WTC11 (cell line): ENCODE measurements at regions not wholly inside any gene's neighbourhood (a gene's known extent, or its start where the extent isn't known, plus 50 kb on each side); places are given as distances from the start of the nearest gene placed in this dataset.

Experiments used
- ATAC-seq: fragments of 200-7000 bp; cut with Tn5 transposase; 2 replicates; pipeline ENCODE4 v1.10.0; 2021; ENCODE audit warnings: mild to moderate bottlenecking, moderate library complexity
- CTCF ChIA-PET: fragments of 300-600 bp; sonication (Branson Sonifier 250); formaldehyde crosslinking; loops from one replicate; lab custom pipeline; 2021; ENCODE audit warnings: antibody characterized with exemption; lab: Charles Lee
- POLR2A ChIA-PET: fragments of 350-600 bp; sonication (Branson Sonifier 250); formaldehyde crosslinking; loops from one replicate; lab custom pipeline; 2021; ENCODE audit warnings: antibody characterized with exemption; lab: Charles Lee
- DNase-seq: peaks from one replicate; pipeline ENCODE4 v3.0.0; 2021; ENCODE audit warnings: low spot score
- H3K27ac Mint-ChIP-seq: 2 replicates; pipeline ENCODE4 v1.8.0; 2021; ENCODE audit warnings: mixed read lengths
- H3K27me3 Mint-ChIP-seq: 2 replicates; pipeline ENCODE4 v1.8.0; 2021; ENCODE audit warnings: low read depth, mild to moderate bottlenecking, moderate library complexity, mixed read lengths
- H3K36me3 Mint-ChIP-seq: 2 replicates; pipeline ENCODE4 v1.8.0; 2021; ENCODE audit warnings: mixed read lengths
- H3K4me1 Mint-ChIP-seq: 2 replicates; pipeline ENCODE4 v1.8.0; 2022; ENCODE audit warnings: mixed read lengths
- H3K4me3 Mint-ChIP-seq: 2 replicates; pipeline ENCODE4 v1.8.0; 2021; ENCODE audit warnings: mild to moderate bottlenecking, moderate library complexity, mixed read lengths
- H3K9me3 Mint-ChIP-seq: 2 replicates; pipeline ENCODE4 v1.8.0; 2021; ENCODE audit warnings: mixed read lengths
- EMX1 ChIP-seq: fragments of 250-450 bp; sonication (Bioruptor Pico); IDR thresholded peaks from 2 replicates; pipeline ENCODE4 v1.8.0; 2021; ENCODE audit warnings: mild to moderate bottlenecking
- JUN ChIP-seq: sonication (generic); formaldehyde crosslinking; IDR thresholded peaks from 2 replicates; pipeline ENCODE4 v1.8.0; 2023; ENCODE audit warnings: mild to moderate bottlenecking, missing genetic modification reagents
- KAT7 ChIP-seq: sonication (generic); formaldehyde crosslinking; IDR thresholded peaks from 2 replicates; pipeline ENCODE4 v1.8.1; 2023; ENCODE audit warnings: missing genetic modification reagents, mild to moderate bottlenecking, borderline replicate concordance
- MXD4 ChIP-seq: fragments of 250-450 bp; sonication (Bioruptor Pico); IDR thresholded peaks from 2 replicates; pipeline ENCODE4 v1.8.0; 2021; ENCODE audit warnings: mild to moderate bottlenecking, moderate library complexity, borderline replicate concordance
- MYBL2 ChIP-seq: sonication (generic); formaldehyde crosslinking; IDR thresholded peaks from 2 replicates; pipeline ENCODE4 v1.8.1; 2023; ENCODE audit warnings: mild to moderate bottlenecking, moderate library complexity, missing genetic modification reagents
- NFE2L1 ChIP-seq: sonication (generic); formaldehyde crosslinking; IDR thresholded peaks from 2 replicates; pipeline ENCODE4 v1.8.1; 2023; ENCODE audit warnings: missing genetic modification reagents
- NFYB ChIP-seq: sonication (generic); formaldehyde crosslinking; conservative IDR thresholded peaks from 2 replicates; pipeline ENCODE4 v1.8.0; 2022; ENCODE audit warnings: low read depth, missing genetic modification reagents
- SOX15 ChIP-seq: fragments of 250-450 bp; sonication (Bioruptor Pico); IDR thresholded peaks from 2 replicates; pipeline ENCODE4 v1.9.0; 2021; ENCODE audit warnings: mild to moderate bottlenecking
- TCF7 ChIP-seq: sonication (generic); formaldehyde crosslinking; IDR thresholded peaks from 2 replicates; pipeline ENCODE4 v1.8.0; 2022; ENCODE audit warnings: mild to moderate bottlenecking, low read depth, missing genetic modification reagents, moderate library complexity
- ZBTB21 ChIP-seq: sonication (generic); formaldehyde crosslinking; IDR thresholded peaks from 2 replicates; pipeline ENCODE4 v1.8.1; 2023; ENCODE audit warnings: mild to moderate bottlenecking, missing genetic modification reagents, borderline replicate concordance
- ZNF219 ChIP-seq: sonication (generic); formaldehyde crosslinking; IDR thresholded peaks from 2 replicates; pipeline ENCODE4 v1.8.0; 2023; ENCODE audit warnings: missing genetic modification reagents, mild to moderate bottlenecking, borderline replicate concordance
- ZNF232 ChIP-seq: sonication (generic); formaldehyde crosslinking; IDR thresholded peaks from 2 replicates; pipeline ENCODE4 v1.8.0; 2022; ENCODE audit warnings: mild to moderate bottlenecking, missing genetic modification reagents
- TF ChIP-seq, protein P1 (sequence below): sonication (generic); formaldehyde crosslinking; IDR thresholded peaks from 2 replicates; pipeline ENCODE4 v1.8.0; 2022; ENCODE audit warnings: mild to moderate bottlenecking, missing genetic modification reagents
- TF ChIP-seq, protein P2 (sequence below): fragments of 250-450 bp; sonication (Bioruptor Pico); IDR thresholded peaks from 2 replicates; pipeline ENCODE4 v1.9.0; 2021; ENCODE audit warnings: mild to moderate bottlenecking
- TF ChIP-seq, protein P3 (sequence below): fragments of 250-450 bp; sonication (Bioruptor Pico); IDR thresholded peaks from 2 replicates; pipeline ENCODE4 v1.9.0; 2021; ENCODE audit warnings: mild to moderate bottlenecking, borderline replicate concordance
- TF ChIP-seq, protein P4 (sequence below): sonication (generic); formaldehyde crosslinking; IDR thresholded peaks from 2 replicates; pipeline ENCODE4 v1.8.0; 2022; ENCODE audit warnings: missing genetic modification reagents
- TF ChIP-seq, protein P5 (sequence below): sonication (generic); formaldehyde crosslinking; IDR thresholded peaks from 2 replicates; pipeline ENCODE4 v1.8.1; 2023; ENCODE audit warnings: mild to moderate bottlenecking, missing genetic modification reagents, borderline replicate concordance
- TF ChIP-seq, protein P6 (sequence below): sonication (generic); formaldehyde crosslinking; IDR thresholded peaks from 2 replicates; pipeline ENCODE4 v1.8.0; 2022; ENCODE audit warnings: mild to moderate bottlenecking, missing genetic modification reagents
- TF ChIP-seq, protein P7 (sequence below): fragments of 250-450 bp; sonication (Bioruptor Pico); IDR thresholded peaks from 2 replicates; pipeline ENCODE4 v1.8.0; 2021; ENCODE audit warnings: mild to moderate bottlenecking

DNA sequence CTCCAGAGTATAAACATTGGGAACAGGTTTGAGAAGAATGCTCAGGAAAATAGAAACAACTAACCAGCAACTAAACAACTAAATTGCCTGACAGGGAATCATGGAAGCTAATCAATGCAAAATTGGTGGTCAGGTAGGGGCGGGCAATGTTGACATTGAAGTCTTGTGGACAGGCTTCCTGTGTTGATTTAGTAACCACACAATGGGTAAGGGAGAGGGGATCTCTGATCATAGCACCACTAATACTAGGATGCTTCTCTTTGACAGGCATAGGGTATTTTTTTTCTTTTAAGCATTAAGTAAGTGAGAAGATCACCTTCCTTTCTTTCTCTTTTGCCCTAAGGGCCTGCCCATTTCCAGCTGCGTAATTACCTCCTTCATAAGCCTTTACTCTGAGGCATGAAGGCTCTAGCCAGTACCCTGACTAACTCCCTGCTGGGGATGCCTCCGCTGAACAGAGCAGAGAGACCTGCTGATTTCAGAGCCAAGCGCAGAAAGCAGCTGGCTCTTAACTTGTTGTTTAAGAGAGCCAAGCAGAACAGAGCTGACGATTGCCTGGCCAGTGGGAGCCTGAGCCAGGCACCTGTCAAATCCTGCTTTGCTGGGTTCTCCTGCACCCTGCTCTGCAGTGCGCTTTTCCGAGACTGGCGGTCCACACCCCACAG, 118.7 kb downstream of the BMP2 start (continued):
- TF ChIP-seq ZBTB21 (CRISPR knock-in tag) (no peak), JUN (CRISPR knock-in tag) (no peak), TCF7 (CRISPR knock-in tag) (no peak), ZNF219 (CRISPR knock-in tag) (no peak), MXD4 (CRISPR knock-in tag) (no peak), NFE2L1 (CRISPR knock-in tag) (no peak), NFYB (no peak), MYBL2 (CRISPR knock-in tag) (no peak), EMX1 (no peak)
- TF ChIP-seq, protein P1, sequence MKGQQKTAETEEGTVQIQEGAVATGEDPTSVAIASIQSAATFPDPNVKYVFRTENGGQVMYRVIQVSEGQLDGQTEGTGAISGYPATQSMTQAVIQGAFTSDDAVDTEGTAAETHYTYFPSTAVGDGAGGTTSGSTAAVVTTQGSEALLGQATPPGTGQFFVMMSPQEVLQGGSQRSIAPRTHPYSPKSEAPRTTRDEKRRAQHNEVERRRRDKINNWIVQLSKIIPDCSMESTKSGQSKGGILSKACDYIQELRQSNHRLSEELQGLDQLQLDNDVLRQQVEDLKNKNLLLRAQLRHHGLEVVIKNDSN: no peak
- TF ChIP-seq, protein P2, sequence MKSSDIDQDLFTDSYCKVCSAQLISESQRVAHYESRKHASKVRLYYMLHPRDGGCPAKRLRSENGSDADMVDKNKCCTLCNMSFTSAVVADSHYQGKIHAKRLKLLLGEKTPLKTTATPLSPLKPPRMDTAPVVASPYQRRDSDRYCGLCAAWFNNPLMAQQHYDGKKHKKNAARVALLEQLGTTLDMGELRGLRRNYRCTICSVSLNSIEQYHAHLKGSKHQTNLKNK (CRISPR knock-in tag): no peak
- TF ChIP-seq, protein P3, sequence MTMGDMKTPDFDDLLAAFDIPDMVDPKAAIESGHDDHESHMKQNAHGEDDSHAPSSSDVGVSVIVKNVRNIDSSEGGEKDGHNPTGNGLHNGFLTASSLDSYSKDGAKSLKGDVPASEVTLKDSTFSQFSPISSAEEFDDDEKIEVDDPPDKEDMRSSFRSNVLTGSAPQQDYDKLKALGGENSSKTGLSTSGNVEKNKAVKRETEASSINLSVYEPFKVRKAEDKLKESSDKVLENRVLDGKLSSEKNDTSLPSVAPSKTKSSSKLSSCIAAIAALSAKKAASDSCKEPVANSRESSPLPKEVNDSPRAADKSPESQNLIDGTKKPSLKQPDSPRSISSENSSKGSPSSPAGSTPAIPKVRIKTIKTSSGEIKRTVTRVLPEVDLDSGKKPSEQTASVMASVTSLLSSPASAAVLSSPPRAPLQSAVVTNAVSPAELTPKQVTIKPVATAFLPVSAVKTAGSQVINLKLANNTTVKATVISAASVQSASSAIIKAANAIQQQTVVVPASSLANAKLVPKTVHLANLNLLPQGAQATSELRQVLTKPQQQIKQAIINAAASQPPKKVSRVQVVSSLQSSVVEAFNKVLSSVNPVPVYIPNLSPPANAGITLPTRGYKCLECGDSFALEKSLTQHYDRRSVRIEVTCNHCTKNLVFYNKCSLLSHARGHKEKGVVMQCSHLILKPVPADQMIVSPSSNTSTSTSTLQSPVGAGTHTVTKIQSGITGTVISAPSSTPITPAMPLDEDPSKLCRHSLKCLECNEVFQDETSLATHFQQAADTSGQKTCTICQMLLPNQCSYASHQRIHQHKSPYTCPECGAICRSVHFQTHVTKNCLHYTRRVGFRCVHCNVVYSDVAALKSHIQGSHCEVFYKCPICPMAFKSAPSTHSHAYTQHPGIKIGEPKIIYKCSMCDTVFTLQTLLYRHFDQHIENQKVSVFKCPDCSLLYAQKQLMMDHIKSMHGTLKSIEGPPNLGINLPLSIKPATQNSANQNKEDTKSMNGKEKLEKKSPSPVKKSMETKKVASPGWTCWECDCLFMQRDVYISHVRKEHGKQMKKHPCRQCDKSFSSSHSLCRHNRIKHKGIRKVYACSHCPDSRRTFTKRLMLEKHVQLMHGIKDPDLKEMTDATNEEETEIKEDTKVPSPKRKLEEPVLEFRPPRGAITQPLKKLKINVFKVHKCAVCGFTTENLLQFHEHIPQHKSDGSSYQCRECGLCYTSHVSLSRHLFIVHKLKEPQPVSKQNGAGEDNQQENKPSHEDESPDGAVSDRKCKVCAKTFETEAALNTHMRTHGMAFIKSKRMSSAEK (CRISPR knock-in tag): no peak
- TF ChIP-seq, protein P4, sequence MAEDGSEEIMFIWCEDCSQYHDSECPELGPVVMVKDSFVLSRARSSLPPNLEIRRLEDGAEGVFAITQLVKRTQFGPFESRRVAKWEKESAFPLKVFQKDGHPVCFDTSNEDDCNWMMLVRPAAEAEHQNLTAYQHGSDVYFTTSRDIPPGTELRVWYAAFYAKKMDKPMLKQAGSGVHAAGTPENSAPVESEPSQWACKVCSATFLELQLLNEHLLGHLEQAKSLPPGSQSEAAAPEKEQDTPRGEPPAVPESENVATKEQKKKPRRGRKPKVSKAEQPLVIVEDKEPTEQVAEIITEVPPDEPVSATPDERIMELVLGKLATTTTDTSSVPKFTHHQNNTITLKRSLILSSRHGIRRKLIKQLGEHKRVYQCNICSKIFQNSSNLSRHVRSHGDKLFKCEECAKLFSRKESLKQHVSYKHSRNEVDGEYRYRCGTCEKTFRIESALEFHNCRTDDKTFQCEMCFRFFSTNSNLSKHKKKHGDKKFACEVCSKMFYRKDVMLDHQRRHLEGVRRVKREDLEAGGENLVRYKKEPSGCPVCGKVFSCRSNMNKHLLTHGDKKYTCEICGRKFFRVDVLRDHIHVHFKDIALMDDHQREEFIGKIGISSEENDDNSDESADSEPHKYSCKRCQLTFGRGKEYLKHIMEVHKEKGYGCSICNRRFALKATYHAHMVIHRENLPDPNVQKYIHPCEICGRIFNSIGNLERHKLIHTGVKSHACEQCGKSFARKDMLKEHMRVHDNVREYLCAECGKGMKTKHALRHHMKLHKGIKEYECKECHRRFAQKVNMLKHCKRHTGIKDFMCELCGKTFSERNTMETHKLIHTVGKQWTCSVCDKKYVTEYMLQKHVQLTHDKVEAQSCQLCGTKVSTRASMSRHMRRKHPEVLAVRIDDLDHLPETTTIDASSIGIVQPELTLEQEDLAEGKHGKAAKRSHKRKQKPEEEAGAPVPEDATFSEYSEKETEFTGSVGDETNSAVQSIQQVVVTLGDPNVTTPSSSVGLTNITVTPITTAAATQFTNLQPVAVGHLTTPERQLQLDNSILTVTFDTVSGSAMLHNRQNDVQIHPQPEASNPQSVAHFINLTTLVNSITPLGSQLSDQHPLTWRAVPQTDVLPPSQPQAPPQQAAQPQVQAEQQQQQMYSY: no peak

DNA sequence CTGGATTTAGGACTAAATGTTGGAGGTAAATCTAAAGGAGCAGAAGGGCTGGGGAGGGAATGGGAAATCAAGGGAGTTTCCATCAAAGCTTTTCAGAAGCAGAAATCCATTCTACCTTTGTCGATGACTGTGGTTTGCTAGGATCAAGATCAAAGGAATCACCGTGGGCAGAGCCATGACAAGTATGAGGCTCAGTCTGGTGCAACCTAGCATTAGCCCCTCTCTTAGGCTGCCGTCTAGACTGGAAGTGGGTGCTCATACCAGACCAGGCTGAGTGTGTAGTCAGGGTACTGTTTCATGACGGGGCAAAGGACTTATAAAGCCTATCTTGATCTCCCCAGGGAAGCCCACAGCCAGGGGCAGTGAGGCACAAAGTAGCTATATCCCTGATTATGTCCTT, 120.5 kb downstream of the BMP2 start:
- POLR2A ChIA-PET: no interaction called here
- no peaks in the 10 kb centered on the region for H3K36me3 Mint-ChIP-seq
- ATAC-seq: no peak
- H3K9me3 Mint-ChIP-seq: peaks cover 11% of the 10 kb centered on the region
- DNase-seq: no peak
- no peak overlapping the region for H3K27ac Mint-ChIP-seq
- peaks cover 22% of the 10 kb centered on the region for H3K4me1 Mint-ChIP-seq
- no peak overlapping the region for H3K4me3 Mint-ChIP-seq
- no peaks in the 10 kb centered on the region for H3K27me3 Mint-ChIP-seq
- CTCF ChIA-PET: no interaction called here
- no peak for TF ChIP-seq SOX15
- TF ChIP-seq, protein P1: no peak
- TF ChIP-seq, protein P5, sequence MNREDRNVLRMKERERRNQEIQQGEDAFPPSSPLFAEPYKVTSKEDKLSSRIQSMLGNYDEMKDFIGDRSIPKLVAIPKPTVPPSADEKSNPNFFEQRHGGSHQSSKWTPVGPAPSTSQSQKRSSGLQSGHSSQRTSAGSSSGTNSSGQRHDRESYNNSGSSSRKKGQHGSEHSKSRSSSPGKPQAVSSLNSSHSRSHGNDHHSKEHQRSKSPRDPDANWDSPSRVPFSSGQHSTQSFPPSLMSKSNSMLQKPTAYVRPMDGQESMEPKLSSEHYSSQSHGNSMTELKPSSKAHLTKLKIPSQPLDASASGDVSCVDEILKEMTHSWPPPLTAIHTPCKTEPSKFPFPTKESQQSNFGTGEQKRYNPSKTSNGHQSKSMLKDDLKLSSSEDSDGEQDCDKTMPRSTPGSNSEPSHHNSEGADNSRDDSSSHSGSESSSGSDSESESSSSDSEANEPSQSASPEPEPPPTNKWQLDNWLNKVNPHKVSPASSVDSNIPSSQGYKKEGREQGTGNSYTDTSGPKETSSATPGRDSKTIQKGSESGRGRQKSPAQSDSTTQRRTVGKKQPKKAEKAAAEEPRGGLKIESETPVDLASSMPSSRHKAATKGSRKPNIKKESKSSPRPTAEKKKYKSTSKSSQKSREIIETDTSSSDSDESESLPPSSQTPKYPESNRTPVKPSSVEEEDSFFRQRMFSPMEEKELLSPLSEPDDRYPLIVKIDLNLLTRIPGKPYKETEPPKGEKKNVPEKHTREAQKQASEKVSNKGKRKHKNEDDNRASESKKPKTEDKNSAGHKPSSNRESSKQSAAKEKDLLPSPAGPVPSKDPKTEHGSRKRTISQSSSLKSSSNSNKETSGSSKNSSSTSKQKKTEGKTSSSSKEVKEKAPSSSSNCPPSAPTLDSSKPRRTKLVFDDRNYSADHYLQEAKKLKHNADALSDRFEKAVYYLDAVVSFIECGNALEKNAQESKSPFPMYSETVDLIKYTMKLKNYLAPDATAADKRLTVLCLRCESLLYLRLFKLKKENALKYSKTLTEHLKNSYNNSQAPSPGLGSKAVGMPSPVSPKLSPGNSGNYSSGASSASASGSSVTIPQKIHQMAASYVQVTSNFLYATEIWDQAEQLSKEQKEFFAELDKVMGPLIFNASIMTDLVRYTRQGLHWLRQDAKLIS (CRISPR knock-in tag): no peak
- TF ChIP-seq, protein P6, sequence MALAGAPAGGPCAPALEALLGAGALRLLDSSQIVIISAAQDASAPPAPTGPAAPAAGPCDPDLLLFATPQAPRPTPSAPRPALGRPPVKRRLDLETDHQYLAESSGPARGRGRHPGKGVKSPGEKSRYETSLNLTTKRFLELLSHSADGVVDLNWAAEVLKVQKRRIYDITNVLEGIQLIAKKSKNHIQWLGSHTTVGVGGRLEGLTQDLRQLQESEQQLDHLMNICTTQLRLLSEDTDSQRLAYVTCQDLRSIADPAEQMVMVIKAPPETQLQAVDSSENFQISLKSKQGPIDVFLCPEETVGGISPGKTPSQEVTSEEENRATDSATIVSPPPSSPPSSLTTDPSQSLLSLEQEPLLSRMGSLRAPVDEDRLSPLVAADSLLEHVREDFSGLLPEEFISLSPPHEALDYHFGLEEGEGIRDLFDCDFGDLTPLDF (CRISPR knock-in tag): no peak
- TF ChIP-seq ZBTB21 (CRISPR knock-in tag): no peak
- TF ChIP-seq, protein P7, sequence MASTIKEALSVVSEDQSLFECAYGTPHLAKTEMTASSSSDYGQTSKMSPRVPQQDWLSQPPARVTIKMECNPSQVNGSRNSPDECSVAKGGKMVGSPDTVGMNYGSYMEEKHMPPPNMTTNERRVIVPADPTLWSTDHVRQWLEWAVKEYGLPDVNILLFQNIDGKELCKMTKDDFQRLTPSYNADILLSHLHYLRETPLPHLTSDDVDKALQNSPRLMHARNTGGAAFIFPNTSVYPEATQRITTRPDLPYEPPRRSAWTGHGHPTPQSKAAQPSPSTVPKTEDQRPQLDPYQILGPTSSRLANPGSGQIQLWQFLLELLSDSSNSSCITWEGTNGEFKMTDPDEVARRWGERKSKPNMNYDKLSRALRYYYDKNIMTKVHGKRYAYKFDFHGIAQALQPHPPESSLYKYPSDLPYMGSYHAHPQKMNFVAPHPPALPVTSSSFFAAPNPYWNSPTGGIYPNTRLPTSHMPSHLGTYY (CRISPR knock-in tag): no peak
- TF ChIP-seq KAT7 (CRISPR knock-in tag): no peak
- TF ChIP-seq ZNF232 (CRISPR knock-in tag): no peak
